HepG2 (cell line): ENCODE measurements at regions not wholly inside any gene's neighbourhood (a gene's known extent, or its start where the extent isn't known, plus 50 kb on each side); places are given as distances from the start of the nearest gene placed in this dataset.

ENCODE experiments used
- ATAC-seq: fragments of 200-7000 bp; cut with Tn5 transposase; 3 replicates; pipeline ENCODE4 v1.9.1; 2020; ENCODE audit warnings: mild to moderate bottlenecking, moderate library complexity
- BruUV-seq: library from RNA; stranded (reverse); fragments of 400-500 nt; replicated peaks from 2 replicates; lab custom pipeline; 2021; lab: Mats Ljungman, UMichigan
- CTCF ChIA-PET: fragments of 300-600 bp; formaldehyde crosslinking; extraction: SDS; loops from one replicate; lab custom pipeline; 2021; ENCODE audit warnings: low total read pairs, inconsistent platforms, low intra/inter-chr PET ratio; lab: Yijun Ruan, JAX
- POLR2A ChIA-PET: fragments of 350-600 bp; sonication (Branson Sonifier 250); formaldehyde crosslinking; loops from one replicate; lab custom pipeline; 2020; ENCODE audit warnings: antibody characterized with exemption, inconsistent platforms; lab: Yijun Ruan, JAX
- DNase-seq: peaks from one replicate; pipeline ENCODE4 v3.0.0-alpha.2; 2015; ENCODE audit warnings: low spot score
- FAIRE-seq: peaks from 3 replicates; lab custom pipeline; 2011; peaks lifted over from hg19 to GRCh38; lab: Jason Lieb, UNC
- H2AFZ ChIP-seq: one replicate; pipeline ENCODE4 v1.6.1; 2011; ENCODE audit warnings: low read length, inconsistent platforms
- H3K27ac ChIP-seq: fragments of 300-600 bp; 3 replicates; pipeline ENCODE4 v1.8.0; 2011; ENCODE audit warnings: mixed run types, mild to moderate bottlenecking, mixed read lengths, low read length, inconsistent platforms; ENCODE audit not compliant: insufficient read depth; ENCODE audit errors: extremely low read length
- H3K27me3 ChIP-seq, 2 experiments: fragments of 200-600 bp in 1 of 2; 2 replicates in 1 of 2; 3 replicates in 1 of 2; pipeline versions ENCODE4 v1.6.0 to v1.8.0; 2011; ENCODE audit warnings: low read length in 2 of 2, mild to moderate bottlenecking in 2 of 2, moderate library complexity in 2 of 2, inconsistent platforms in 1 of 2; ENCODE audit not compliant: insufficient read depth in 2 of 2, control insufficient read depth in 1 of 2
- H3K36me3 ChIP-seq, 2 experiments: fragments of 200-600 bp in 1 of 2; replicated peaks in 1 of 2; 2 replicates in 1 of 2; 3 replicates in 1 of 2; pipeline versions ENCODE4 v1.5.1 to v1.8.0; 2011; ENCODE audit warnings: low read length in 2 of 2, inconsistent platforms in 1 of 2; ENCODE audit not compliant: insufficient read depth in 2 of 2, control insufficient read depth in 1 of 2
- H3K4me1 ChIP-seq: 2 replicates; pipeline ENCODE4 v1.5.1; 2012; ENCODE audit warnings: low read length, inconsistent platforms; ENCODE audit not compliant: insufficient read depth
- H3K4me2 ChIP-seq: 2 replicates; pipeline ENCODE4 v1.6.0; 2011; ENCODE audit warnings: low read depth, low read length, inconsistent platforms
- H3K4me3 ChIP-seq, 3 experiments: fragments of 200-600 bp in 1 of 3; sonication (generic), shearing (Covaris generic) in 1 of 3; replicated peaks in 1 of 3; 2 replicates each; pipeline ENCODE4 v1.5.1; 2011 to 2016; ENCODE audit warnings: low read length in 3 of 3, inconsistent platforms in 2 of 3, low read depth in 2 of 3, mild to moderate bottlenecking in 2 of 3, control low read depth in 1 of 3, mixed read lengths in 1 of 3; ENCODE audit not compliant: insufficient read depth in 1 of 3
- H3K79me2 ChIP-seq: one replicate; pipeline ENCODE4 v1.6.1; 2011; ENCODE audit warnings: low read length, inconsistent platforms; ENCODE audit not compliant: insufficient read depth
- H3K9ac ChIP-seq: 2 replicates; pipeline ENCODE4 v1.6.0; 2011; ENCODE audit warnings: mild to moderate bottlenecking, low read depth, low read length, inconsistent platforms; ENCODE audit not compliant: insufficient read depth
- H3K9me3 ChIP-seq: 2 replicates; pipeline ENCODE4 v1.5.1; 2012; ENCODE audit warnings: mild to moderate bottlenecking, low read length
- H4K20me1 ChIP-seq: 2 replicates; pipeline ENCODE4 v1.6.0; 2011; ENCODE audit warnings: inconsistent platforms, mild to moderate bottlenecking, low read length, moderate library complexity; ENCODE audit not compliant: insufficient read depth
- DDIT3 ChIP-seq: sonication (generic); formaldehyde crosslinking; IDR thresholded peaks from 2 replicates; pipeline ENCODE4 v1.4.0; 2020; ENCODE audit warnings: mild to moderate bottlenecking, missing genetic modification reagents
- FOXM1 ChIP-seq: sonication (generic); formaldehyde crosslinking; IDR thresholded peaks from 2 replicates; pipeline ENCODE4 v1.5.0; 2020; ENCODE audit warnings: missing genetic modification reagents
- FOXP1 ChIP-seq, 2 experiments: fragments of 450-650 bp in 1 of 2; IDR thresholded peaks; 2 replicates each; pipeline ENCODE4 v1.6.1; 2017 to 2018; ENCODE audit warnings: antibody characterized with exemption in 1 of 2
- SYNCRIP ChIP-seq: fragments of 200-400 bp; formaldehyde crosslinking; IDR thresholded peaks from 2 replicates; pipeline ENCODE4 v1.6.1; 2018; ENCODE audit warnings: mild to moderate bottlenecking, low read depth, low read length; ENCODE audit not compliant: insufficient read depth
- ZNF224 ChIP-seq: sonication (generic); formaldehyde crosslinking; IDR thresholded peaks from 2 replicates; pipeline ENCODE4 v1.5.0; 2020; ENCODE audit warnings: mild to moderate bottlenecking, missing genetic modification reagents
- ZNF678 ChIP-seq: sonication (generic); formaldehyde crosslinking; IDR thresholded peaks from 2 replicates; pipeline ENCODE4 v1.4.0; 2020; ENCODE audit warnings: mild to moderate bottlenecking, missing genetic modification reagents
- ZNF740 ChIP-seq: sonication (generic); formaldehyde crosslinking; IDR thresholded peaks from 2 replicates; pipeline ENCODE4 v1.4.0; 2020; ENCODE audit warnings: missing genetic modification reagents
- WGBS: methylation state at CpG from one replicate; pipeline ENCODE4 v1.1.6; 2017; ENCODE audit warnings: low lambda C conversion rate; 5-methylcytosine and 5-hydroxymethylcytosine counted together
- in situ Hi-C: cut with HindIII; loops from 2 replicates; pipeline ENCODE4 v1.10.0; 2017; ENCODE audit warnings: low pct_unique_long_range_greater_than_20kb; ENCODE audit not compliant: extremely low pct_ligation_motif_present
- intact Hi-C: fragments of 100-400 bp; cut with micrococcal nuclease; formaldehyde crosslinking; loops from one replicate; pipeline ENCODE4 v1.10.0; 2022; ENCODE audit not compliant: unreplicated experiment

GRCh38 chr5:155069961-155070360 lies 56.4 kb downstream of the KIF4B start:
- H3K4me2 ChIP-seq: no peak overlapping the region
- H3K27ac ChIP-seq: no peak overlapping the region
- in situ Hi-C loops: no loop called here
- intact Hi-C loops: no loop called here
- H3K36me3 ChIP-seq: no peaks in the 10 kb centered on the region
- no peaks in the 10 kb centered on the region for H3K79me2 ChIP-seq
- H3K4me3 ChIP-seq: no peak overlapping the region
- POLR2A ChIA-PET: no interaction called here
- H3K9ac ChIP-seq: no peak overlapping the region
- no peak for DNase-seq
- H4K20me1 ChIP-seq: no peaks in the 10 kb centered on the region
- H2AFZ ChIP-seq: no peak overlapping the region
- no peak for ATAC-seq
- FAIRE-seq: no peak
- TF ChIP-seq ZNF678 (CRISPR knock-in tag): no peak
- TF ChIP-seq DDIT3 (CRISPR knock-in tag): no peak
- TF ChIP-seq ZNF740 (CRISPR knock-in tag): no peak
- no peak for TF ChIP-seq ZNF224
- no peak for TF ChIP-seq FOXP1 (IDR thresholded peaks at IDR 0.05)
- no peak for TF ChIP-seq FOXP1 (CRISPR knock-in tag; IDR thresholded peaks at IDR 0.05)
- TF ChIP-seq, all 625 proteins: peak for 0
- WGBS: 5% methylated on average over 3 of the region's 3 CpGs
- Histone ChIP-seq H3K9me3 (no peaks in the 10 kb centered on the region), H3K4me1 (no peaks in the 10 kb centered on the region), H3K27me3 (no peaks in the 10 kb centered on the region; a peak in 2 of 5 replicates)
- no TSS peak for BruUV-seq
- CTCF ChIA-PET: no interaction called here

GRCh38 chr5:155070781-155071180 lies 57.2 kb downstream of the KIF4B start:
- no peak for DNase-seq
- TF ChIP-seq FOXM1 (CRISPR knock-in tag): no peak
- no peak for TF ChIP-seq SYNCRIP
- TF ChIP-seq, all 625 proteins: peak for 0
- ChIA-PET POLR2A (no interaction called here), CTCF (no interaction called here)
- Histone ChIP-seq H2AFZ (no peak overlapping the region), H3K4me1 (no peaks in the 10 kb centered on the region), H3K36me3 (no peaks in the 10 kb centered on the region), H3K4me3 (no peak overlapping the region), H3K4me2 (no peak overlapping the region), H3K79me2 (no peaks in the 10 kb centered on the region), H4K20me1 (no peaks in the 10 kb centered on the region), H3K9me3 (no peaks in the 10 kb centered on the region), H3K27ac (no peak overlapping the region), H3K27me3 (no peaks in the 10 kb centered on the region; a peak in 3 of 5 replicates), H3K9ac (no peak overlapping the region)
- FAIRE-seq: no peak
- in situ Hi-C loops: no loop called here
- BruUV-seq: no TSS peak
- no peak for ATAC-seq
- intact Hi-C loops: no loop called here
